DMS 273 (cell line): ENCODE measurements at regions not wholly inside any gene's neighbourhood (a gene's known extent, or its start where the extent isn't known, plus 50 kb on each side); places are given as distances from the start of the nearest gene placed in this dataset.
A peak's percentile ranks its signal among the peaks of the same experiment; 100 is the strongest.

ENCODE experiments used
- DNase-seq: peaks from one replicate; lab custom pipeline; 2025; ENCODE audit not compliant: unreplicated experiment; lab: John Stamatoyannopoulos, UW

DNA sequence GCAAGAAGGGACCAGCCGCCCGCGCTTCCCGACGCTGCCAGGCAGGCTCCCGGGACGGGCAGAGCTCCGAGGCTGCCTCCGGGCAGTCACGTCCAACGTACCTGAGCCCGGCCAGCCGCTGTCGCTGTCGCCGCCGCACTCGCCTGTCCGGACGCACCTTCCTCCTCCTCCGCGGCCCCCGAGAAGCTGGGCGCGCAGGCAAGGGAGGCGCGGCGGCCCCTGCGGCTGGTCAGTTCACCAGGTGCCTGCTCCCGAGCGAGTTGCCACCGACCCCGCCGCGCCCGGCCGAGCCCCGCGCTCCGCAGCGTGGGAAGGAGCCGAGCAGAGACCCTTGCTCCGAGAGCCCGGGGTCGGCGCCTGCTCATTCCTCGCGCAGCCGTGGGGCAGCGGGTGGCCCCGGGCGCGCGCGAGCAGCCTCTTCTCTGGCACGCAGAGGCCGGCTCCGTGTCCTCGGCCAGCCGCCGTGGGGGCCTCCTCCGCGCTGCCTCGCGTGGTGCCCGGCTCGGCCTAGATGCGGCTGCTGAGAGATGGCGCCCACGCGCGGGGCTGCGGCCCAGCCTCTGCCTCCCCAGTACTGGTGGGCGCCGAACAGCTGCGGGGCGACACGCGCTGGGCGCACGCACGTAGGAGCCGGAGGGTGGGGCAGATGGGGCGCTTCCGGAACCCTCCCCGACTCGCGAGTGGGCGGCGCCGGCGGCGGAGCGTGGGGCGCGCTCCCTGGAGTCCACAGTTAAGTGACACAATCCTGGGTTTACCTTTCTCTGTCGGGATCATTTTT is 419.4 kb downstream of the UQCRFS1 start:
- no peak for DNase-seq

DNA sequence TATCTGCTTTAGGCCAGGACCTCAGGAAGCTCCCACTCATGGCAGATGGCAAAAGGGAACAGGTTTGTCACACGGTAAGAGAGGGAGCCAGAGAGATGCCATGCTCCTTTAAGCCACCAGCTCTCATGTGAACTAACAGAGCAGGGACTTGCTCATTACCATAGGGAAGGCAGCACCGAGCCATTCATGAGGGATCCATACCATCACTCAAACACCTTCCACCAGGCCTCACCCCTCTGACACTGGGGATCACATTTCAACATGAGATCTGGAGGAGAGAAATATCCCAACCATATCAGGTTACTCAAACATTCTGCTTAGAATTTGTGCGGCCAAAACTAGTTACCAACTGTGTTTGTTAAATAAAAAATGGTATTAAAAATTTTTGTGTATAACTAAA is 427.0 kb downstream of the UQCRFS1 start:
- no peak for DNase-seq

DNA sequence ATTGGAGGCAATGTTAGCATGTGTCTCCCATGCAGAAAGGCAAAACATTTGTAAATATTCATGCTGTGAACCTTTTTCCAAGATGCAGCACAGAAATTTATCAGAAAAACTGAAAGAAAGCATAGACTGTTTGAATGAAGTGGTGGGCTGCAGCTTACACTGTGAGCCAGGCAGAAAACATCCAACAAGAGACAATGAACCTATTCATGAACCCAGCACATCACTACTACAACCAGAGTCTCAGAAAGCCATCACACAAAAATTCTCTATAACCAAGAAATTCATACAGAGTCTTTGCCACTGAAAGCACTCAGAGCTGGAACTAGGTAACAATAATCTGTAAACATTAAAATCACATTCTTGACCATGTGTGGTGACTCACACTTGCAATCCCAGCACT is 448.9 kb downstream of the UQCRFS1 start:
- no peak for DNase-seq

DNA sequence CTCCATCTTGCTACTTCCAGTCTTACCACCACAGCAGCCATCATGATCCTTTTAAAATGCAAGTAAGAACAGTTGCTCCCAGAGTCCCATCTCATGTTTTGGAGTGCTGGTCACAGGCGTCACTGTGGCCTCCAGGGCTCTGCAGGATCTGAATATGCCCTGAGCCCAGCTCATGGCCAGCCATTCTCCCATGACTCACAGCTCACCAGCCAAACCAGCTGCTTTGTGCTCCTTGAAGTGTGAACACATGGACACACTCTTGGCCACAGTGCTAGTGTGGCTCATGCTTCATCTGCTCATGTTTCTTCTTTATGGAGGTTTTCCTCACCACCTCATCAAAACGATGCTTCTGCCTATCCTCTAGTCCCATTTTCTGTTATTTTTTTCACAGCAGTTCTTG is 466.5 kb downstream of the UQCRFS1 start:
- no peak for DNase-seq

DNA sequence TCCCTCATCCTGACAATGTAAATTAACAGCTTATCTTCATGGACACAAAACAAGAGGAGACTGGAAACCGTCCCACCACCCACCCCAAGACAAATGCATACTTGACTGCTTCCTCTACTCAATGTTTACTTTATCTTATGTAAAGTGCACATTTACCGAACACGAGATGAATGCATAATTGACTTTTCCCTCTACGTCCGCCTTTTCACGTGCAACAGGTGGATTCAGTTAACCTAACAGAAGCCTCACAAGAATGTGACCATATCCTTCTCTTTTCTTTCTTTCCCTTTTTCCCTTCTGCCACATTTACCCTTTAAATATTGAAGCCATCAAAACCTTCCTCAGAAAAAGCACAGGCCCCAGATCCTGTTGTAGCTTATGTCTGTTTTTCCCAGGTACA is 468.0 kb downstream of the UQCRFS1 start:
- no peak for DNase-seq

DNA sequence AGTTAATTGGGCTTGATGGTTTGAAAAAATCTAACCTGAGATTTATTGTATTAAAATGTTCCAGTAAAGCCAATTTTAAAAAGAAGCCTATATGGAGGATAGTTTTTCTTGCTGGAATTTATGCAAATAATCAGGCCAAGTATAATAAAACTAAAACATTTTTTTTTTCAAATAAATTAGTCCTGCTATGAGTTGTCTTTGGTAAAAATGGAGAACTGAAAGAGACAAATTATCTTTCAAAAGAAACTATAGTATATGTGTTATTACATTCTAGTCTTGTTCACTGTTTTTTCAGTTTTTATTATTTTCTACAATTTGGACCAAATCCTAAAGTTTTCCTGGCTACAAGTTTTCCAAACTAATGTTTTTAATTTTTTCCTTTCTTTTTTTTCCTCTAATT is 468.9 kb downstream of the UQCRFS1 start:
- DNase-seq: no peak

DNA sequence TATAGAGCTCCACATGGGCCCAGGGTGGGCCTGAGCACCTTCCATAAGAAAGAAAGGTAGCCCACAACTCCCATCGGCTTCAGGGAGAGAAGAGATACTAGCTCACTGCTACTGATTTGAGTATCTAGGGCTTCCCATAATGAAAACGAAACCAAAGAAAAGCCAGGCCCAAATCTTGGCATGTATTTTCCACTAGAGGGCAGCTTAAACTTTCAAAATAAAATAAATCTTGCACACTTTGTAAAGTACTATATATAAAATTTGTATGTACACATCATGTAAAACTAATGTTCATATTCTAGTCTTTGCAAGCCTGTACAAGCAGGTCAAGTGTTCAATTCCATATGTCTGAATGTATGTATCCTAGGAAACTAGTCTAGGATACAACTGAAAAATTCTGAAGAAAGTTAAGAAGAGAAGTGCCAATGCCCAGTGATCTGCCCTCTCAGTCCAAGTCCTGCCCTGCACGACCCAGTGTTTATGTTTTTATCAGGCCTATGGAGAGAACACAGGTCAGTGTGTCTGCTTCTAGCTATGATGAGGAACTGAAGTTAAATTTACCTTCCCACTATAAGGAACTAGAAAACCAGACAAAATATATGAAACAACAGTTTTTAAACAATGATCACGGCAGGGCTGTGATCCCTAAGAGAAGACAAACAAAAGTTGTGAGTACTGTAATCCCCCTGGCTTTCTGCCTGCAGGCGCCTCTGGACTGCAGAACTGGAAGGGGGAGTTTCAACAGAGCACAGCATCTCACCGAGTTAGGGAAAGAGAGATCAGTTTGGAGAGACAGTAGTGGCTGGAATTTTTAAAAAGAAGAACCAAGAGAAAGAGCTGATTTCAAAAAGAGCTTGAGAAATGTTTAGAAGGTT is 475.7 kb downstream of the UQCRFS1 start:
- peak; percentile 45 for DNase-seq

DNA sequence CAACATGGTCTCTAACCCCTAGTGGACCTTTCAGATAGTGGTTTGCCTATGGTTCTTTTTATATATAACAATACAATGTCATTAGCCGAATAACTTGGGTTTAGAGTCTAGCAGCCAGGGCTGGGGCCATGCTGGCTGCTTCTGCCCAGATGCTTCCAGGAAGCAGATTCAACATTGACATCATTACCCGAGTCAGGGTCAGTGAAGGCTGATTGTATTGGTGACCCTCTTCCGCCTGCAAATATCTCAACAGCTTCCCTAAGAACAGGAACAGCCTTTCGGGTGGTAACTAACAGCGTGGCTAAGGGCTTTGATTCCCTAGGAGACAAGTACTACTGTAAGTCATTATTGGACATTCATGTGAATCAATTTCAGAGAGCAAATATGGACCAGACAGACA is 476.4 kb downstream of the UQCRFS1 start:
- DNase-seq: no peak

DNA sequence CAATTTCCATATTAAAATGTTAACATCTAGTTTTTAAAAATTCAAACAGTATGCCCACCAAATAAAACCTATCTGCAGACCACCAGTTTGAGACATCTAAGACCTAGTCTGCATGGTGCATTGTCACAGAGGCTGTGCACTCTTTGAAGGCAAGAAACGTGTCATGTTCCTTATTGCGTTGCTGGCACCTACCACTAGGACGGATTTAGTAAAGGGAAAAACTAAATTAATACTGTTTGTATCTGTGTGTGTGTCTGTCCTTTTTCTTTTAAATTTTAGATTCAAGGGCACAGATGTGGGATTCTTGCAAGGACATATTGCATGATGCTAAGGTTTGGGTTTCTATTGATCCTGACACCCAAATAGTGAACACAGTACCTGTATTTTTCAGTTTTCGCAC is 481.4 kb downstream of the UQCRFS1 start:
- no peak for DNase-seq

DNA sequence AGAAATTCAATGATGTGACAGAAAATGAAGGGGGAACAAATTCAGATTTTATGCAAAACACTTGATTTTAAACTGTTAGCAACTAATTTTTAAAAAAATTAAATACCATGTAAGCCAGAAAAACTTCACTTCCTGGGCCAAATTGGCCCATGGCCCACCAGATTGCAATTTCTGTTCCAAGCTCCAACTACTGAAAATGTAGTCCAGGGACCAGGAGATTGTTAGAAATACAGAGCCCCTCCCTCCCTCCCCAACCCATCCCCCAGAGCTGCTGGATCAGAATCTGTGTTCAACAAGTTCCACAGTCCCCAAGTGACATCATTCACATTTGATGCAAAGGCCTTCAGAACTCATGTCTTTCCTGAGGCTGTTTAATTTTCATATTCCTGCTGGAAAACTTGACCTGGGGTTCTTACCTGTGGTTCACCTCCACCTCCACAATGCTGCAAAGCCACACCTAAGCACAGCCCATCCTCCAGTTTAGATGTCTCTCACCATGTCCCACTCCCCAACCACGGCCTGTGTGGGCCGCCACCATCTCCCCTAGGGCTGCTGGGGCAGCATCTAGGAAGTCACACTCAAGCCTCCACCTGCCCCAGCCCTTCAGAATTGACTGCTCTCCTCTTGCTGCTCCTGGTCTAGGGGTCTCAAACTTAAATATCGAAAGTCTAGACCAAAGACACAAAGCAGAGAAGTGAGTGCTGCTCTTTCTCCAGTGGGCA is 482.0 kb downstream of the UQCRFS1 start:
- DNase-seq: no peak

DNA sequence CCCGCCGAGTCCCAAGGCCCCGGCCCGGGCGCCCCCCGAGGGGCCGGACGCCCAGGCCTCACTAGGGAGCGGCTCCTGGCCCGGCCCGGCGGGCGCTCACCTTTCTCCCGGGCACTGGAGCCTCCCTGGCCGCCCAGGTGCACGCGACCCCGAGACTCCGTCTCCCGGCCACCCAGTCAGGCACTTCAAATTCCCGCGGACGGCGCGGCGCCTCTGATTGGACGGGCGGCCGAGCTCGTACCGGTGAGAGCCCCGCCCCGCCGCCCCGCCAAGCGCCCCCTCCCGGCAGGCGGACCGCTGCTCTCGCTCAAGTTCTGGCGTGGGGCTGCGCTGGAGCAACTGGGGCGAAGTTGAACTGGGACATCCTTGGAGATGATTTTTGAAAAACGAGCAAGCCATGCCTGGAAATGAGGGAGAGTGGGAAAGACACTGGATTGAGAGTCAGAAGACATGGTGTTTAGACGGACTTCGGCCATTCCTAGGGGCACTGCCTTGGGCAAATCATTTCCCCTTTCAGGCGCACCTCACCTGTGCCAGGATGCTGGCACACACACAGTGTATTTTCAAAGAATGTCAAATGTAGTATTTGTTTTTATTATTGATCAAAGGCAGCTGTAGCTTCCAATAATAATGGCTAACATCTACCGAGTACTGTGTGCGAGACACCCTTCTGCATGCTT is 485.3 kb downstream of the UQCRFS1 start:
- DNase-seq: peak; percentile 4

DNA sequence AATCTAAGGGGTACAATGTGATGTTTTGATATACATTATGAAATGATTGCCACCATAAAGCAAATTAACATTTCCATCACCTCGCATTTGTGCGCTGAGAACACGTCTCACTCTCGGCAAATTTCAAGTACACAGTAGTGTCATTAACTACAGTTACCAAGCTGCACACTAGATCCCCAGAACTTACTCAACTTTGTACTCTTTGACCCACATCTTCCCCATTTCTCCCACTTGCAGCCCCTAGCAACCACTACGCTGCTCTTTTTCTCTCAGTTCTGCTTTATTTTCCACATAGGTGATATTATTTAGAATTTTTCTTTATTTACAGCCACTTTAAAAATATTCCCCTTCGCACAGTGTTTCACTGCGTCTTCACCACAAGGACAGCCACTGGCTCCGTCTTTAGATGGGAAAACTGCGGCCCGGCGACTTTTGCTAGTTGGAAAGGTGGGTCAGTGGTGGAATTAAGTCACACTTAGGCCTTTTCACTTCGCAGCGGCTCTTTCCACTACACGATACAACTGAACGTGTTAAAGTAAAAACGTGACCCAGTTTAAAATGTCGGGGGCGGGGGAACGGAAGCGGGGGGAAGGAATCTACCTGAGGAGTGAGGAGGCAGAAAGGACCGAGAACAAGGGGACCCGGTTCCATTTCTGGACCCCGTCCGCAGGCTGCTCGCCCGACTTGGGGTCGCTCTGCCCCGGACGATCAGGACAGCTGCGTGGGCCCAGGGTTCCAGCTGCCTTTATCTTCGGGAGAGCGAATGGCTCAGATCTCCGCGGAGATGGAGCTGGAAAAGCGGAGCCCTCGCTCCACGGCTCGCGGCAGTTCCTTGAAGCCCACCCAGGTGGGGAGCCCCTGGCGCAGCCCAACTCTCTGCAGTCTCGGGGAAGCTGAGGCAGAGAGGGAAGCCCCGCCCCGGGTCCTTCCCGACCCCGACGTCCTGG is 486.1 kb downstream of the UQCRFS1 start:
- no peak for DNase-seq

DNA sequence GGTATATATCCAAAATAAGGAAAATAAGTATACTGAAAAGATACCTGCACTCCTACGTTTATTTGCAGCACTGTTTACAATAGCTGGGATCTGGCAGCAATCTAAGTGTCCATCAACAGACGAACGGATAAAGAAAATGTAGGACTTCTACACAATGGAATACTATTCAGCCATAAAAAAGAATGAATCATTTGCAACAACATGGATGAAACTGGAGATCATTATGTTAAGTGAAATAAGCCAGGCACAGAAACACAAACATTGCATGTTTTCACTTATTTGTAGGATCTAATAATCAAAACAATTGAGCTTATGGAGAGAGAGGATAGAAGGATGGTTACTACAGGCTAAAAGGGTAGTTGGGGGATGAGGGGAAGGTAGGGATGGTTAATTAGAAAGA is 494.0 kb downstream of the UQCRFS1 start:
- no peak for DNase-seq

DNA sequence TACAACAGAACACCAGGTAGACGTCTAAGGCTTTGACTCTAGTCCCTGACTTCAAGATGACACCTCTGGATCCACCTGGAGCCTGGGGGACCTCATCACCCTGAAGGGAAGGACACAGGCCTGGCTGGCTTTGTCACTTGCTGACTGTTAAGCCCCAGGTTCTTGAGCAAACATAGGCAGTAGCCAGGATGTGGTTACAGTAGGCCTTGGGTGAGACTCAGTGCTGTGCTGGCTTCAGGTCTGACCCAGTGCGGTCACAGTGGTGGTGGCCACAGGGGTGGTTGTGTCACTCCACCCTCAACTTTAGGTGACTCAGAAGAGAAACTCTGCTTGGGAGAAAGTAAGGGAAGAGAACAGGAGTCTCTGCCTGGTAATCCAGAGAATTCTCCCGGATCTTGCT is 497.8 kb downstream of the UQCRFS1 start:
- DNase-seq: no peak

DNA sequence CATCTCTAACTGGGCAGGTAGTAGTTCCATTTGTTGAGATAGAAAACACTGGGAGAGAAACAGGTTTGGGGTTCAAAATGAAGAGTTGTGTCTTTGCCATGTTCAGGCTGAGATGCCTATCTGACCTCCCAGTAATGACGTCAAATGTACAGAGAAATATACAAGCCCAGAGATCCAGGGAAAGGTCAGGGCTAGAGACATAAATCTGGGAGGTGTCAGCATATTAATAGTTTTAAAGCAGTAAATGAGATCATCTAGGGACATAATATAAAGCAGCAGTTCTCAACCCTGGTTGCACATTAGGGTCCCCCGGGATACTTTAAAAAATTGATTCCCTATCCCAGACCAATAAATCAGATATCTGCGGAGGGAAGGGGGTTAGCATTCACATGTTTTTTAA is 501.5 kb downstream of the UQCRFS1 start:
- DNase-seq: no peak

DNA sequence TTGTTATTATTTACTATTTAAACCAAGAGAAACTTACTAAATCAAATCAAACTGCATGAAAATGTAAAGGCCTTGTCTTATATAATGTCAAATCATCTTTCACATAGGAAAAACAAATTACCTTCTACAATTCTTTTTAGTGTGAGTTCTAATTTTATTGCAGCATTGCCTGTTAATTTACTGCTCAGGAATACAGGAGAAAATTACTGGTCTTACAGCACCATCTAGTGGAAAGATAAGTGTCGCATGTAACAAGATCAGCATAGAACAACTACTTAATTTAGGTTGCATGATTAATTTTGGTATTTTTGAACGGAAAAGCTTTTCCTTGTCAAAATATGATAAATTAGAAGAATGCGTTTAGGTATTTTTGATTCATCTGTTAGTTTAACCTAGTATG is 502.7 kb downstream of the UQCRFS1 start:
- peak; percentile 81 for DNase-seq

DNA sequence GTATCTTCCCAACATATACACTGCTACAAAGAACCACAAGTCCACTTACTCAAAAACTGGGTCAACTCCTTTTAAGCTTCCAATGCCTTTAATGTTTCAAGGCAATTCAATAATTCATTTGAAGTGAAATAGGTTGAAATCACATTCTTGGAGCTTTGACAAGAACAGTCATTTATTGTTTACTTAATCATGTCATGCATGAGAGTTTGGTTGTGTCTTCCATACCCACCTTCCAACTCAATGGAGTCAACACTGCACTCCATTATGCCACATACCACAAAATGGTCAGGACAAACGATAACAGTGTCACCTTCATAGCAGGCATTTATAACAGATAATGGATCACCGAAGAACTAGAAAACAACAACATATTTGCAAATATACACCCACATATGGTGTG is 506.3 kb downstream of the UQCRFS1 start:
- DNase-seq: no peak

DNA sequence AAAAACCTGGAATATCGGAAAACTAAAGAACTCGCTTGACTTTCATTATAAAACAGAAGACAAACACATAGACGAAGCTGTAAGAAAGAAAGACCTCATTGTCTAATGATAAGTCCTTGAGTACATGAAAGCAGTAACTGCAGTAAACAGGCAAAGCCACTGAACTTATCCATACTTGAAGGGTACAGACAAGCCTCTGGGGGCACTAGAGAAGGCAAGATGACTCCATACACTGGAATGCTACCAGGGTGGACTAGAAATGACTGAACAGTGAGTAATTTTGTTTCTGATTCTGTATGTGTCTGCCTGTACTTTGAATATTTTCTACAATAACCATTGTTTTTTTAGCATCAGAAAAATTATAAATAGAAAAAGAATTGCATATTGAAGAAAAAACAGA is 507.9 kb downstream of the UQCRFS1 start:
- peak; percentile 27 for DNase-seq

DNA sequence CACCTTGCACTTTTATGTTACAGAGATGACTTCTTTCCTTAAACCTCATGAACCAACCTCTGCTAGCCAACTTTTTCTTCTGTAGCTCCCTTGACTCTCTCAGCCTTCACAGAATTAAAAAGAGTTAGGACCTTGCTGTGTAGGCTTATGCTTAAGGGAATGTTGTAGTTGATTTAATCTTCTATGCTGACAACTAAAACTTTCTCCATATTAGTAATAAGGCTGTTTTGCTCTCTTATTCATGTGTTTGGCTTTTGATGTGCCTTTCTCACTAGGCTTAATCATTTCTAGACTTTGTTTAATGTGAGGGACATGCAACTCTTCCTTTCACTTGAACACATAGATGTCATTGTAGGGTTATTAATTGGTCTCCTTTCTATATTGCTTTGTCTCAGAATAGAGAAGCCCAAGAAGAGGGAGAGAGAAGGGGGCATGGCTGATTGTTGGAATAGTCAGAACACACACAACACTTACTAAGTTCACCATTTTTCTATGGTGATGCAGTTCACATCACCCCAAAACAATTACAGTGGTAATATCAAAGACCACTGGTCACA is 509.5 kb downstream of the UQCRFS1 start:
- DNase-seq: no peak

DNA sequence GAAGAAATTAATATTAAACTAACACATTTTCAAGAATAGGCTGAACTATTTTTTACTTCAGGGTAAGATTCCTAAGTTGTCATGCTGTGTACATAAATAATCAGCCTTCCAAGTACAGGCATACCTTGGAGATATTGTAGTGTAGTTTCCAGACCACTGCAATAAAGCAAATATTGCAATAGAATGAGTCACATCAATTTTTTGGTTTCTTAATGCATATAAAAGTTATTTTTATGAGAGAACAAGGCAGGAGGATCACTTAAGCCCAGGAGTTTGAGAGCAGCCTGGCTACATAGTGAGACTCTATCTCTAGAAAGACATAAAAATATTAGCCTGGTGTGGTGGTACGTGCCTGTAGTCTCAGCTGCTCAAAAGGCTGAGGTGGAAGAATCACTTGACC is 511.5 kb downstream of the UQCRFS1 start:
- no peak for DNase-seq
